HFF-Myc (cell line): ENCODE measurements at regions not wholly inside any gene's neighbourhood (a gene's known extent, or its start where the extent isn't known, plus 50 kb on each side); places are given as distances from the start of the nearest gene placed in this dataset.

Source experiments
- DNase-seq: peaks from one replicate; pipeline ENCODE4 v3.0.0-alpha.2; 2011; ENCODE audit warnings: low read depth; ENCODE audit errors: extremely low read depth
- H3K4me3 ChIP-seq: replicated peaks from 2 replicates; pipeline ENCODE4 v1.5.1; 2011; ENCODE audit warnings: low read depth, mild to moderate bottlenecking, control low read depth, low read length
- CTCF ChIP-seq: IDR thresholded peaks from 2 replicates; pipeline ENCODE4 v1.5.1; 2012; ENCODE audit warnings: mild to moderate bottlenecking, low read depth, low read length, control low read depth; ENCODE audit errors: missing control alignments

GRCh38 chr6:22098601-22099031, 198.2 kb downstream of the PRL start:
- no peak for DNase-seq
- H3K4me3 ChIP-seq = no peak overlapping the region
- no peak for TF ChIP-seq CTCF

- DNase-seq = peak; percentile 20
- no peak for TF ChIP-seq CTCF
These were observed 197.6 kb downstream of the PRL start for GRCh38 chr6:22099231-22099630.

GRCh38 chr6:22099923-22100322, 196.9 kb downstream of the PRL start:
- TF ChIP-seq CTCF = no peak
- no peak overlapping the region for H3K4me3 ChIP-seq
- DNase-seq = no peak

More at GRCh38 chr6:22099231-22099630, 197.6 kb downstream of the PRL start:
- no peak overlapping the region for H3K4me3 ChIP-seq

- no peak for TF ChIP-seq CTCF
- no peak for DNase-seq
- H3K4me3 ChIP-seq = no peak overlapping the region
These were observed 195.7 kb downstream of the PRL start for GRCh38 chr6:22101163-22101562.

GRCh38 chr6:22102671-22103070, 194.2 kb downstream of the PRL start:
- no peak overlapping the region for H3K4me3 ChIP-seq
- DNase-seq = no peak
- no peak for TF ChIP-seq CTCF

- no peak overlapping the region for H3K4me3 ChIP-seq
- DNase-seq = no peak
- TF ChIP-seq CTCF = no peak
These were observed 190.4 kb downstream of the PRL start for GRCh38 chr6:22106451-22106850.

- TF ChIP-seq CTCF = no peak
- H3K4me3 ChIP-seq = no peak overlapping the region
- DNase-seq = no peak
These were observed 189.9 kb downstream of the PRL start for GRCh38 chr6:22106961-22107360.
